WTC11 (cell line): ENCODE measurements at regions not wholly inside any gene's neighbourhood (a gene's known extent, or its start where the extent isn't known, plus 50 kb on each side); places are given as distances from the start of the nearest gene placed in this dataset.

ENCODE experiments used
- ATAC-seq: fragments of 200-7000 bp; cut with Tn5 transposase; 2 replicates; pipeline ENCODE4 v1.10.0; 2021; ENCODE audit warnings: mild to moderate bottlenecking, moderate library complexity
- CTCF ChIA-PET: fragments of 300-600 bp; sonication (Branson Sonifier 250); formaldehyde crosslinking; loops from one replicate; lab custom pipeline; 2021; ENCODE audit warnings: antibody characterized with exemption; lab: Charles Lee
- POLR2A ChIA-PET: fragments of 350-600 bp; sonication (Branson Sonifier 250); formaldehyde crosslinking; loops from one replicate; lab custom pipeline; 2021; ENCODE audit warnings: antibody characterized with exemption; lab: Charles Lee
- DNase-seq: peaks from one replicate; pipeline ENCODE4 v3.0.0; 2021; ENCODE audit warnings: low spot score
- H3K27ac Mint-ChIP-seq: 2 replicates; pipeline ENCODE4 v1.8.0; 2021; ENCODE audit warnings: mixed read lengths
- H3K27me3 Mint-ChIP-seq: 2 replicates; pipeline ENCODE4 v1.8.0; 2021; ENCODE audit warnings: low read depth, mild to moderate bottlenecking, moderate library complexity, mixed read lengths
- H3K36me3 Mint-ChIP-seq: 2 replicates; pipeline ENCODE4 v1.8.0; 2021; ENCODE audit warnings: mixed read lengths
- H3K4me1 Mint-ChIP-seq: 2 replicates; pipeline ENCODE4 v1.8.0; 2022; ENCODE audit warnings: mixed read lengths
- H3K4me3 Mint-ChIP-seq: 2 replicates; pipeline ENCODE4 v1.8.0; 2021; ENCODE audit warnings: mild to moderate bottlenecking, moderate library complexity, mixed read lengths
- H3K9me3 Mint-ChIP-seq: 2 replicates; pipeline ENCODE4 v1.8.0; 2021; ENCODE audit warnings: mixed read lengths
- EMX1 ChIP-seq: fragments of 250-450 bp; sonication (Bioruptor Pico); IDR thresholded peaks from 2 replicates; pipeline ENCODE4 v1.8.0; 2021; ENCODE audit warnings: mild to moderate bottlenecking
- IRF2 ChIP-seq: sonication (generic); formaldehyde crosslinking; IDR thresholded peaks from 2 replicates; pipeline ENCODE4 v1.8.0; 2022; ENCODE audit warnings: low read depth, missing genetic modification reagents, borderline replicate concordance
- JUN ChIP-seq: sonication (generic); formaldehyde crosslinking; IDR thresholded peaks from 2 replicates; pipeline ENCODE4 v1.8.0; 2023; ENCODE audit warnings: mild to moderate bottlenecking, missing genetic modification reagents
- MXD4 ChIP-seq: fragments of 250-450 bp; sonication (Bioruptor Pico); IDR thresholded peaks from 2 replicates; pipeline ENCODE4 v1.8.0; 2021; ENCODE audit warnings: mild to moderate bottlenecking, moderate library complexity, borderline replicate concordance
- MYBL2 ChIP-seq: sonication (generic); formaldehyde crosslinking; IDR thresholded peaks from 2 replicates; pipeline ENCODE4 v1.8.1; 2023; ENCODE audit warnings: mild to moderate bottlenecking, moderate library complexity, missing genetic modification reagents
- NFATC4 ChIP-seq: fragments of 250-450 bp; sonication (Bioruptor Pico); IDR thresholded peaks from 2 replicates; pipeline ENCODE4 v1.9.0; 2021; ENCODE audit warnings: mild to moderate bottlenecking
- NR3C1 ChIP-seq: sonication (generic); formaldehyde crosslinking; conservative IDR thresholded peaks from 2 replicates; pipeline ENCODE4 v1.8.1; 2023; ENCODE audit warnings: low read depth, mild to moderate bottlenecking, missing genetic modification reagents
- RELA ChIP-seq: sonication (generic); formaldehyde crosslinking; IDR thresholded peaks from 2 replicates; pipeline ENCODE4 v1.8.1; 2022; ENCODE audit warnings: missing genetic modification reagents, mild to moderate bottlenecking, borderline replicate concordance
- SMAD4 ChIP-seq: sonication (generic); formaldehyde crosslinking; IDR thresholded peaks from 2 replicates; pipeline ENCODE4 v1.8.0; 2022; ENCODE audit warnings: mild to moderate bottlenecking, missing genetic modification reagents
- SOX15 ChIP-seq: fragments of 250-450 bp; sonication (Bioruptor Pico); IDR thresholded peaks from 2 replicates; pipeline ENCODE4 v1.9.0; 2021; ENCODE audit warnings: mild to moderate bottlenecking
- TCF7 ChIP-seq: sonication (generic); formaldehyde crosslinking; IDR thresholded peaks from 2 replicates; pipeline ENCODE4 v1.8.0; 2022; ENCODE audit warnings: mild to moderate bottlenecking, low read depth, missing genetic modification reagents, moderate library complexity
- TEAD1 ChIP-seq: sonication (generic); formaldehyde crosslinking; IDR thresholded peaks from 2 replicates; pipeline ENCODE4 v1.8.0; 2022; ENCODE audit warnings: mild to moderate bottlenecking, missing genetic modification reagents
- TEAD4 ChIP-seq: sonication (generic); formaldehyde crosslinking; IDR thresholded peaks from 2 replicates; pipeline ENCODE4 v1.8.0; 2022; ENCODE audit warnings: mild to moderate bottlenecking, missing genetic modification reagents
- ZNF121 ChIP-seq: sonication (generic); formaldehyde crosslinking; IDR thresholded peaks from 2 replicates; pipeline ENCODE4 v1.8.0; 2023; ENCODE audit warnings: missing genetic modification reagents
- ZNF396 ChIP-seq: fragments of 250-450 bp; sonication (Bioruptor Pico); IDR thresholded peaks from 2 replicates; pipeline ENCODE4 v1.8.0; 2021; ENCODE audit warnings: mild to moderate bottlenecking, moderate library complexity, borderline replicate concordance
- ZNF423 ChIP-seq: fragments of 250-450 bp; sonication (Bioruptor Pico); IDR thresholded peaks from 2 replicates; pipeline ENCODE4 v2.1.2; 2022; ENCODE audit warnings: mild to moderate bottlenecking, moderate library complexity
- ZNF512 ChIP-seq: sonication (generic); formaldehyde crosslinking; IDR thresholded peaks from 2 replicates; pipeline ENCODE4 v1.8.1; 2022; ENCODE audit warnings: missing genetic modification reagents, borderline replicate concordance
- ZNF671 ChIP-seq: fragments of 250-450 bp; sonication (Bioruptor Pico); IDR thresholded peaks from 2 replicates; pipeline ENCODE4 v1.8.0; 2021; ENCODE audit warnings: mild to moderate bottlenecking
- TF ChIP-seq, protein P1 (sequence below): fragments of 200-600 bp; IDR thresholded peaks from 2 replicates; pipeline ENCODE4 v1.8.0; 2022; ENCODE audit warnings: antibody characterized with exemption
- TF ChIP-seq, protein P2 (sequence below): sonication (generic); formaldehyde crosslinking; IDR thresholded peaks from 2 replicates; pipeline ENCODE4 v1.8.1; 2023; ENCODE audit warnings: mild to moderate bottlenecking, missing genetic modification reagents, moderate library complexity
- TF ChIP-seq, protein P3 (sequence below): sonication (generic); formaldehyde crosslinking; IDR thresholded peaks from 2 replicates; pipeline ENCODE4 v1.8.1; 2023; ENCODE audit warnings: mild to moderate bottlenecking, missing genetic modification reagents
- TF ChIP-seq, protein P4 (sequence below): sonication (generic); formaldehyde crosslinking; IDR thresholded peaks from 2 replicates; pipeline ENCODE4 v1.8.1; 2022; ENCODE audit warnings: low read depth, mild to moderate bottlenecking, moderate library complexity, missing genetic modification reagents, borderline replicate concordance
- TF ChIP-seq, protein P5 (sequence below): sonication (generic); formaldehyde crosslinking; IDR thresholded peaks from 2 replicates; pipeline ENCODE4 v1.8.1; 2023; ENCODE audit warnings: mild to moderate bottlenecking, missing genetic modification reagents, moderate library complexity

GRCh38 chr14:106023411-106023810, 497.0 kb downstream of the TMEM121 start:
- ATAC-seq (no peak), DNase-seq (no peak)
- Mint-ChIP-seq H3K9me3 (peaks cover 91% of the 10 kb centered on the region), H3K27me3 (peaks cover 2% of the 10 kb centered on the region; the same call in 1 of the 2 replicates), H3K36me3 (peaks cover 76% of the 10 kb centered on the region), H3K27ac (no peak overlapping the region), H3K4me1 (no peaks in the 10 kb centered on the region), H3K4me3 (no peak overlapping the region)
- ChIA-PET POLR2A (no interaction called here), CTCF (no interaction called here)
- TF ChIP-seq, protein P1, sequence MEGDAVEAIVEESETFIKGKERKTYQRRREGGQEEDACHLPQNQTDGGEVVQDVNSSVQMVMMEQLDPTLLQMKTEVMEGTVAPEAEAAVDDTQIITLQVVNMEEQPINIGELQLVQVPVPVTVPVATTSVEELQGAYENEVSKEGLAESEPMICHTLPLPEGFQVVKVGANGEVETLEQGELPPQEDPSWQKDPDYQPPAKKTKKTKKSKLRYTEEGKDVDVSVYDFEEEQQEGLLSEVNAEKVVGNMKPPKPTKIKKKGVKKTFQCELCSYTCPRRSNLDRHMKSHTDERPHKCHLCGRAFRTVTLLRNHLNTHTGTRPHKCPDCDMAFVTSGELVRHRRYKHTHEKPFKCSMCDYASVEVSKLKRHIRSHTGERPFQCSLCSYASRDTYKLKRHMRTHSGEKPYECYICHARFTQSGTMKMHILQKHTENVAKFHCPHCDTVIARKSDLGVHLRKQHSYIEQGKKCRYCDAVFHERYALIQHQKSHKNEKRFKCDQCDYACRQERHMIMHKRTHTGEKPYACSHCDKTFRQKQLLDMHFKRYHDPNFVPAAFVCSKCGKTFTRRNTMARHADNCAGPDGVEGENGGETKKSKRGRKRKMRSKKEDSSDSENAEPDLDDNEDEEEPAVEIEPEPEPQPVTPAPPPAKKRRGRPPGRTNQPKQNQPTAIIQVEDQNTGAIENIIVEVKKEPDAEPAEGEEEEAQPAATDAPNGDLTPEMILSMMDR, result no peak
- TF ChIP-seq RELA (CRISPR knock-in tag) (no peak), JUN (CRISPR knock-in tag) (no peak), SMAD4 (no peak), TEAD1 (no peak), EMX1 (no peak), TEAD4 (CRISPR knock-in tag) (no peak), ZNF512 (CRISPR knock-in tag) (no peak), ZNF423 (CRISPR knock-in tag) (no peak), ZNF121 (CRISPR knock-in tag) (no peak), IRF2 (CRISPR knock-in tag) (no peak), NR3C1 (CRISPR knock-in tag) (no peak), ZNF396 (CRISPR knock-in tag) (no peak), TCF7 (CRISPR knock-in tag) (no peak)
- TF ChIP-seq, protein P2, sequence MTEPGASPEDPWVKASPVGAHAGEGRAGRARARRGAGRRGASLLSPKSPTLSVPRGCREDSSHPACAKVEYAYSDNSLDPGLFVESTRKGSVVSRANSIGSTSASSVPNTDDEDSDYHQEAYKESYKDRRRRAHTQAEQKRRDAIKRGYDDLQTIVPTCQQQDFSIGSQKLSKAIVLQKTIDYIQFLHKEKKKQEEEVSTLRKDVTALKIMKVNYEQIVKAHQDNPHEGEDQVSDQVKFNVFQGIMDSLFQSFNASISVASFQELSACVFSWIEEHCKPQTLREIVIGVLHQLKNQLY (CRISPR knock-in tag), result no peak
- TF ChIP-seq, protein P3, sequence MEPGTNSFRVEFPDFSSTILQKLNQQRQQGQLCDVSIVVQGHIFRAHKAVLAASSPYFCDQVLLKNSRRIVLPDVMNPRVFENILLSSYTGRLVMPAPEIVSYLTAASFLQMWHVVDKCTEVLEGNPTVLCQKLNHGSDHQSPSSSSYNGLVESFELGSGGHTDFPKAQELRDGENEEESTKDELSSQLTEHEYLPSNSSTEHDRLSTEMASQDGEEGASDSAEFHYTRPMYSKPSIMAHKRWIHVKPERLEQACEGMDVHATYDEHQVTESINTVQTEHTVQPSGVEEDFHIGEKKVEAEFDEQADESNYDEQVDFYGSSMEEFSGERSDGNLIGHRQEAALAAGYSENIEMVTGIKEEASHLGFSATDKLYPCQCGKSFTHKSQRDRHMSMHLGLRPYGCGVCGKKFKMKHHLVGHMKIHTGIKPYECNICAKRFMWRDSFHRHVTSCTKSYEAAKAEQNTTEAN (CRISPR knock-in tag), result no peak
- TF ChIP-seq, protein P4, sequence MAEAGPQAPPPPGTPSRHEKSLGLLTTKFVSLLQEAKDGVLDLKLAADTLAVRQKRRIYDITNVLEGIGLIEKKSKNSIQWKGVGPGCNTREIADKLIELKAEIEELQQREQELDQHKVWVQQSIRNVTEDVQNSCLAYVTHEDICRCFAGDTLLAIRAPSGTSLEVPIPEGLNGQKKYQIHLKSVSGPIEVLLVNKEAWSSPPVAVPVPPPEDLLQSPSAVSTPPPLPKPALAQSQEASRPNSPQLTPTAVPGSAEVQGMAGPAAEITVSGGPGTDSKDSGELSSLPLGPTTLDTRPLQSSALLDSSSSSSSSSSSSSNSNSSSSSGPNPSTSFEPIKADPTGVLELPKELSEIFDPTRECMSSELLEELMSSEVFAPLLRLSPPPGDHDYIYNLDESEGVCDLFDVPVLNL (CRISPR knock-in tag), result no peak
- TF ChIP-seq, protein P5, sequence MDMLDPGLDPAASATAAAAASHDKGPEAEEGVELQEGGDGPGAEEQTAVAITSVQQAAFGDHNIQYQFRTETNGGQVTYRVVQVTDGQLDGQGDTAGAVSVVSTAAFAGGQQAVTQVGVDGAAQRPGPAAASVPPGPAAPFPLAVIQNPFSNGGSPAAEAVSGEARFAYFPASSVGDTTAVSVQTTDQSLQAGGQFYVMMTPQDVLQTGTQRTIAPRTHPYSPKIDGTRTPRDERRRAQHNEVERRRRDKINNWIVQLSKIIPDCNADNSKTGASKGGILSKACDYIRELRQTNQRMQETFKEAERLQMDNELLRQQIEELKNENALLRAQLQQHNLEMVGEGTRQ (CRISPR knock-in tag), result no peak

DNA sequence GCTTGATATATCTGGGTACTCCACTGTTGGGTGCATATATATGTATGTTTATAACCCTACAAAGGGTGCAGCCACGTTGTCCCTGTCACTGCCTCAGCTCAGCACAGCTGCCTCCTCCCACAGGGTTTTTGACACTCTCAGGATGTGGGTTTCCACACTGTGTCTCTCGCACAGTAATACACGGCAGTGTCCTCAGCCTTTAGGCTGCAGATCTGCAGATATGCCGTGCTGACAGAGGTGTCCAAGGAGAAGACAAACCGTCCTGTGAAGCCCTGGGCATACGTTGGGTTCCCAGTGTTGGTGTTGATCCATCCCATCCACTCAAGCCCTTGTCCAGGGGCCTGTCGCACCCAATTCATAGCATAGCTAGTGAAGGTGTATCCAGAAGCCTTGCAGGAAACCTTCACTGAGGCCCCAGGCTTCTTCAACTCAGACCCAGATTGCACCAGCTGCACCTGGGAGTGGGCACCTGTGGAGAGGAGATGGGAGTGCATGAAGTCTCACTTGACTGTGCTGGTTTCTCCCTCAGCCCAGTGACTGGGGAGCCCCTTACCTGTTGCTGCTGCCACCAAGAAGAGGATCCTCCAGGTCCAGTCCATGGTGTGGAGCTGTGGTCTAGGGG, 498.7 kb downstream of the TMEM121 start:
- CTCF ChIA-PET, result no interaction called here
- DNase-seq (no peak), ATAC-seq (no peak)
- H3K36me3 Mint-ChIP-seq, result peaks cover 77% of the 10 kb centered on the region
- H3K27me3 Mint-ChIP-seq, result peaks cover 5% of the 10 kb centered on the region; the same call in 1 of the 2 replicates
- TF ChIP-seq MYBL2 (CRISPR knock-in tag) (no peak), MXD4 (CRISPR knock-in tag) (no peak), SMAD4 (no peak), NFATC4 (no peak), ZNF671 (CRISPR knock-in tag) (no peak), TEAD1 (no peak), SOX15 (CRISPR knock-in tag) (no peak)
- TF ChIP-seq, all 79 proteins: peak for 0
- Mint-ChIP-seq H3K4me3 (no peak overlapping the region), H3K9me3 (peaks cover 93% of the 10 kb centered on the region), H3K4me1 (no peaks in the 10 kb centered on the region), H3K27ac (no peak overlapping the region)
- POLR2A ChIA-PET, result no interaction called here
